ENCODE measurements at regions not wholly inside any gene's neighbourhood (a gene's known extent, or its start where the extent isn't known, plus 50 kb on each side); places are given as distances from the start of the nearest gene placed in this dataset.

GRCh38 chr7:20267482-20267881, 50.3 kb upstream of the MACC1 start:
- no peak for DNase-seq (ENCODE audit: low spot score)

DNA sequence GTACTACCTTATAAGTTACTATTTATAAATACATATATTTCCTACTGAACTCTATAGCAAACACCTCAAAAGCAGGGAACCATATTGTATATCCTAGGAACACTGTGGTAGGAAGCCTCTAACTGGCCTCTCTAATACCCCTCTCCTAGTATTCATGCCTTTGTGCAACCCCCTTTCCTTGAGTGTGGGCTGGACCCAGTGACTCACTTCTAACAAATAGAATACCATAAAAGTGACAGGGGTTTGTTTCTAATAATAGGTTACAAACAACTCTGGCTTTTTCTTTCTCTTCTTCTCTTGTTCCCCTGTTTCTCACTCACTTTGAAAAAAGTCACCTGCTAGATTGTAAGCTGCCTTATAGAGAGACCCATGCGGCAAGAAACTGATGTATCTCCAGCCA, 51.6 kb upstream of the MACC1 start:
- DNase-seq (ENCODE audit: low spot score), result no peak

GRCh38 chr7:20269726-20270125, 52.5 kb upstream of the MACC1 start:
- DNase-seq (ENCODE audit: low spot score), result no peak

- DNase-seq (ENCODE audit: low spot score), result no peak
Observed at GRCh38 chr7:20270371-20270770, 53.2 kb upstream of the MACC1 start.

- no peak for DNase-seq (ENCODE audit: low spot score)
Observed at GRCh38 chr7:20270867-20271266, 53.7 kb upstream of the MACC1 start.

GRCh38 chr7:20275637-20276036, 55.1 kb upstream of the ITGB8 start:
- peak; percentile 30 for DNase-seq (ENCODE audit: low spot score)

- DNase-seq (ENCODE audit: low spot score), result no peak
Observed at GRCh38 chr7:20276705-20277472, 53.8 kb upstream of the ITGB8 start.

- no peak for DNase-seq (ENCODE audit: low spot score)
Observed at GRCh38 chr7:20279979-20280378, 50.7 kb upstream of the ITGB8 start.

GRCh38 chr7:20280475-20281351, 50.0 kb upstream of the ITGB8 start:
- peak; percentile 49 for DNase-seq (ENCODE audit: low spot score)

Data from AG20443 (cell line).